CD14-positive monocyte (primary cell): ENCODE measurements at regions not wholly inside any gene's neighbourhood (a gene's known extent, or its start where the extent isn't known, plus 50 kb on each side); places are given as distances from the start of the nearest gene placed in this dataset.

ENCODE experiments used
- DNase-seq, 3 donors: peaks; one replicate each; pipeline ENCODE4 v3.0.0-alpha.2; 2011 to 2022
- H2AFZ ChIP-seq: 2 replicates; pipeline ENCODE4 v1.6.0; 2012; ENCODE audit warnings: mild to moderate bottlenecking, low read depth, low read length, inconsistent platforms; ENCODE audit not compliant: insufficient read depth, poor library complexity, severe bottlenecking
- H3K27ac ChIP-seq, 2 donors: 1 replicate in 1 of 2; 2 replicates in 1 of 2; pipeline ENCODE4 v1.5.1; 2012 to 2013; ENCODE audit warnings: low read length in 2 of 2, control low read depth in 1 of 2, inconsistent platforms in 1 of 2, low read depth in 1 of 2, mild to moderate bottlenecking in 1 of 2
- H3K27me3 ChIP-seq, 2 donors: one replicate each; pipeline versions ENCODE4 v1.6.0 to v1.6.1; 2011 to 2013; ENCODE audit warnings: low read length in 2 of 2; ENCODE audit not compliant: control insufficient read depth in 2 of 2, insufficient read depth in 2 of 2
- H3K36me3 ChIP-seq, 2 donors: replicated peaks in 1 of 2; 1 replicate in 1 of 2; 2 replicates in 1 of 2; pipeline versions ENCODE4 v1.5.1 to v1.6.1; 2012 to 2013; ENCODE audit warnings: low read length in 2 of 2, control low read depth in 1 of 2, inconsistent platforms in 1 of 2, mild to moderate bottlenecking in 1 of 2; ENCODE audit not compliant: insufficient read depth in 2 of 2, control insufficient read depth in 1 of 2
- H3K4me1 ChIP-seq, 2 donors: 1 replicate in 1 of 2; 2 replicates in 1 of 2; pipeline versions ENCODE4 v1.5.1 to v1.6.1; 2012 to 2013; ENCODE audit warnings: low read length in 2 of 2, control low read depth in 1 of 2, inconsistent platforms in 1 of 2, mild to moderate bottlenecking in 1 of 2, moderate library complexity in 1 of 2; ENCODE audit not compliant: insufficient read depth in 2 of 2, control insufficient read depth in 1 of 2
- H3K4me2 ChIP-seq: replicated peaks from 2 replicates; pipeline ENCODE3; 2012; ENCODE audit warnings: low read length, moderate library complexity, mild to moderate bottlenecking; ENCODE audit not compliant: poor library complexity, severe bottlenecking; ENCODE audit errors: extremely low read depth
- H3K4me3 ChIP-seq, 3 experiments: fragments of 200-600 bp in 1 of 3; sonication (generic) in 1 of 3; replicated peaks in 1 of 3; 1 replicate in 2 of 3; 2 replicates in 1 of 3; pipeline ENCODE4 v1.5.1; 2011 to 2013; ENCODE audit warnings: low read length in 3 of 3, mild to moderate bottlenecking in 3 of 3, control low read depth in 2 of 3, low read depth in 2 of 3, inconsistent platforms in 1 of 3, moderate library complexity in 1 of 3
- H3K79me2 ChIP-seq: 2 replicates; pipeline ENCODE4 v1.6.0; 2012; ENCODE audit warnings: mild to moderate bottlenecking, control low read depth, inconsistent platforms, low read length, moderate library complexity; ENCODE audit not compliant: insufficient read depth
- H3K9ac ChIP-seq: 2 replicates; pipeline ENCODE4 v1.6.0; 2017; ENCODE audit warnings: low read length, mild to moderate bottlenecking; ENCODE audit not compliant: insufficient read depth, poor library complexity, severe bottlenecking
- H3K9me3 ChIP-seq, 2 donors: replicated peaks in 1 of 2; 1 replicate in 1 of 2; 2 replicates in 1 of 2; pipeline versions ENCODE4 v1.5.1 to v1.6.1; 2012 to 2013; ENCODE audit warnings: low read length in 2 of 2, control low read depth in 1 of 2; ENCODE audit not compliant: control insufficient read depth in 1 of 2, insufficient read depth in 1 of 2
- H4K20me1 ChIP-seq: 2 replicates; pipeline ENCODE4 v1.6.0; 2012; ENCODE audit warnings: mild to moderate bottlenecking, low read length, control low read depth, moderate library complexity; ENCODE audit not compliant: insufficient read depth
- H3K27ac Mint-ChIP-seq, 7 donors: one replicate each; pipeline ENCODE4 v1.8.0; 2020; ENCODE audit warnings: mild to moderate bottlenecking in 7 of 7, mixed read lengths in 7 of 7, moderate library complexity in 6 of 7, inconsistent platforms in 2 of 7
- H3K27me3 Mint-ChIP-seq, 3 donors: one replicate each; pipeline ENCODE4 v1.8.0; 2021 to 2022; ENCODE audit warnings: low read depth in 3 of 3, mild to moderate bottlenecking in 3 of 3, mixed read lengths in 3 of 3, moderate library complexity in 3 of 3, inconsistent platforms in 1 of 3
- H3K36me3 Mint-ChIP-seq, 2 donors: one replicate each; pipeline ENCODE4 v1.8.0; 2020; ENCODE audit warnings: mixed read lengths in 2 of 2, inconsistent platforms in 1 of 2, mild to moderate bottlenecking in 1 of 2
- H3K4me1 Mint-ChIP-seq: one replicate; pipeline ENCODE4 v1.8.0; 2020; ENCODE audit warnings: mild to moderate bottlenecking, mixed read lengths
- H3K4me3 Mint-ChIP-seq, 2 donors: one replicate each; pipeline ENCODE4 v1.8.0; 2020; ENCODE audit warnings: mild to moderate bottlenecking in 2 of 2, mixed read lengths in 2 of 2, moderate library complexity in 1 of 2
- H3K9me3 Mint-ChIP-seq, 7 donors: one replicate each; pipeline ENCODE4 v1.8.0; 2020 to 2022; ENCODE audit warnings: mixed read lengths in 7 of 7, mild to moderate bottlenecking in 6 of 7, moderate library complexity in 6 of 7, inconsistent platforms in 2 of 7
- CTCF ChIP-seq: fragments of 200-600 bp; IDR thresholded peaks from one replicate; pipeline ENCODE4 v1.8.0; 2022; ENCODE audit warnings: antibody characterized with exemption, mild to moderate bottlenecking
- WGBS: methylation state at CpG from one replicate; pipeline ENCODE4 v1.1.5; 2013; ENCODE audit warnings: missing lambda C conversion rate; ENCODE audit not compliant: insufficient coverage; 5-methylcytosine and 5-hydroxymethylcytosine counted together
- intact Hi-C, 2 donors: fragments of 100-400 bp; cut with micrococcal nuclease; formaldehyde crosslinking; loops; one replicate each; pipeline versions ENCODE4 v1.15.0 to v1.15.1; 2023

DNA sequence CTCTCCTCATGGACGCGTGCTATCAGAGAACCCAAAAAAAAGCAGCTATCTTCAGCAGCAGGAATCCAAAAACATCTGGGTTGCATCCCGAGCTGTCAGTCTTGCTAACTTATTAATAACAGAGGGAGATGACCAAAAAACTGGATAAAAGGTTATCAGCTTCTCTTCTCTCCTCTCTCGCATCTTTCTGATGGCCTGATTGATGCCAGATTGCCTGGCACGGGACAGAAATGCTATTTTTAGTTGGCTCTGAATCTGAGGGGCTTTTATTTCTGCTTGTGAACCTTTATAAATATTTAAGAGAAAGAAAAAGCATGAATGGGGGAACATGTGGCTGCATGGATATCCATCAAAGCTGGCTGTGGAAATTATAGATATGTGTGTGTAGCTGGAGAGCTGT lies 230.3 kb downstream of the ETS1 start:
- Histone ChIP-seq H2AFZ (no peak overlapping the region), H3K27me3 (no peaks in the 10 kb centered on the region), H3K9ac (no peak overlapping the region), H3K36me3 (no peaks in the 10 kb centered on the region), H3K4me2 (no peak overlapping the region), H3K79me2 (no peaks in the 10 kb centered on the region), H3K4me3 (no peak overlapping the region), H3K27ac (no peak overlapping the region), H3K4me1 (no peaks in the 10 kb centered on the region), H4K20me1 (no peaks in the 10 kb centered on the region), H3K9me3 (no peaks in the 10 kb centered on the region)
- Mint-ChIP-seq H3K36me3 (no peaks in the 10 kb centered on the region), H3K27me3 (peaks cover 0 to 4% (median 3%) of the 10 kb centered on the region in 3 donors), H3K4me1 (no peaks in the 10 kb centered on the region), H3K27ac (no peak overlapping the region), H3K4me3 (no peak overlapping the region), H3K9me3 (peaks cover 0 to 2% (median 0%) of the 10 kb centered on the region in 7 donors)
- no peak for DNase-seq
- intact Hi-C loops, result no loop called here
- TF ChIP-seq CTCF, result no peak
- 89% methylated on average over 3 of the region's 5 CpGs for WGBS

GRCh38 chr11:128355558-128355957 lies 231.8 kb downstream of the ETS1 start:
- no peak overlapping the region for H3K4me3 ChIP-seq
- no peak overlapping the region for H3K9ac ChIP-seq
- Mint-ChIP-seq H3K27ac (no peak overlapping the region), H3K4me3 (no peak overlapping the region), H3K4me1 (no peaks in the 10 kb centered on the region), H3K27me3 (peaks cover 0 to 3% (median 2%) of the 10 kb centered on the region in 3 donors), H3K9me3 (peaks cover 0 to 2% (median 0%) of the 10 kb centered on the region in 7 donors), H3K36me3 (no peaks in the 10 kb centered on the region)
- H3K4me2 ChIP-seq, result no peak overlapping the region
- H3K27me3 ChIP-seq, result no peaks in the 10 kb centered on the region
- H3K9me3 ChIP-seq, result no peaks in the 10 kb centered on the region
- intact Hi-C loops, result no loop called here
- no peaks in the 10 kb centered on the region for H4K20me1 ChIP-seq
- H3K36me3 ChIP-seq, result no peaks in the 10 kb centered on the region
- no peaks in the 10 kb centered on the region for H3K79me2 ChIP-seq
- no peak overlapping the region for H3K27ac ChIP-seq
- no peak overlapping the region for H2AFZ ChIP-seq
- H3K4me1 ChIP-seq, result no peaks in the 10 kb centered on the region
- WGBS, result 100% methylated on average over 1 of the region's 2 CpGs
- TF ChIP-seq CTCF, result no peak
- DNase-seq, result no peak
